GM12878 (cell line): ENCODE measurements at regions not wholly inside any gene's neighbourhood (a gene's known extent, or its start where the extent isn't known, plus 50 kb on each side); places are given as distances from the start of the nearest gene placed in this dataset.

Experiments used
- ATAC-seq: fragments of 200-7000 bp; cut with Tn5 transposase; 3 replicates; pipeline ENCODE4 v1.9.1; 2020; ENCODE audit warnings: mild to moderate bottlenecking, moderate library complexity
- BruUV-seq: library from RNA; stranded (reverse); fragments of 400-500 nt; replicated peaks from 2 replicates; lab custom pipeline; 2021; lab: Mats Ljungman, UMichigan
- CTCF ChIA-PET: fragments of 300-600 bp; sonication (Branson Sonifier 250); formaldehyde crosslinking; extraction: SDS; loops from one replicate; lab custom pipeline; 2021; ENCODE audit warnings: inconsistent platforms; lab: Yijun Ruan, JAX
- POLR2A ChIA-PET: fragments of 350-600 bp; formaldehyde crosslinking; extraction: SDS; loops from one replicate; lab custom pipeline; 2021; ENCODE audit warnings: inconsistent platforms; lab: Charles Lee
- RAD21 ChIA-PET: fragments of 300-600 bp; sonication (Branson Sonifier 250); formaldehyde crosslinking; loops from one replicate; lab custom pipeline; 2023; ENCODE audit warnings: antibody characterized with exemption; ENCODE audit not compliant: unreplicated experiment; lab: Charles Lee
- SMC1A ChIA-PET: fragments of 300-600 bp; sonication (Branson Sonifier 250); formaldehyde crosslinking; loops from one replicate; lab custom pipeline; 2023; ENCODE audit not compliant: unreplicated experiment, uncharacterized antibody; lab: Charles Lee
- DNase-seq: peaks from one replicate; pipeline ENCODE4 v3.0.0-alpha.2; 2011; ENCODE audit warnings: low read depth, low spot score
- FAIRE-seq: peaks from 3 replicates; lab custom pipeline; 2011; peaks lifted over from hg19 to GRCh38; lab: Jason Lieb, UNC
- H2AFZ ChIP-seq: 2 replicates; pipeline ENCODE4 v1.6.0; 2011; ENCODE audit warnings: low read depth, low read length, control low read depth; ENCODE audit not compliant: control insufficient read depth
- H3K27ac ChIP-seq: 2 replicates; pipeline ENCODE4 v1.5.1; 2011; ENCODE audit warnings: control low read depth; ENCODE audit not compliant: control insufficient read depth, insufficient read depth
- H3K27me3 ChIP-seq, 2 experiments: replicated peaks in 1 of 2; 2 replicates each; pipeline versions ENCODE4 v1.6.0 to v1.6.1; 2011; ENCODE audit warnings: low read length in 1 of 2; ENCODE audit not compliant: control insufficient read depth in 2 of 2, insufficient read depth in 2 of 2
- H3K36me3 ChIP-seq, 2 experiments: 2 replicates each; pipeline ENCODE4 v1.5.1; 2011; ENCODE audit warnings: low read length in 1 of 2; ENCODE audit not compliant: control insufficient read depth in 2 of 2, insufficient read depth in 2 of 2
- H3K4me1 ChIP-seq: 2 replicates; pipeline ENCODE4 v1.6.1; 2011; ENCODE audit warnings: mild to moderate bottlenecking, low read length, moderate library complexity, mixed read lengths; ENCODE audit not compliant: control insufficient read depth, insufficient read depth
- H3K4me2 ChIP-seq: 2 replicates; pipeline ENCODE4 v1.6.0; 2011; ENCODE audit warnings: control low read depth; ENCODE audit not compliant: control insufficient read depth, insufficient read depth
- H3K4me3 ChIP-seq: fragments of 200-600 bp; sonication (generic); 2 replicates; pipeline ENCODE4 v1.5.1; 2016
- H3K79me2 ChIP-seq: 2 replicates; pipeline ENCODE4 v1.6.0; 2011; ENCODE audit warnings: low read length; ENCODE audit not compliant: control insufficient read depth, insufficient read depth
- H3K9ac ChIP-seq: 2 replicates; pipeline ENCODE4 v1.8.0; 2011; ENCODE audit warnings: low read length, control low read depth, mixed read lengths; ENCODE audit not compliant: control insufficient read depth, insufficient read depth
- H3K9me3 ChIP-seq: replicated peaks from 3 replicates; pipeline ENCODE4 v1.5.1; 2011; ENCODE audit warnings: mild to moderate bottlenecking, low read length; ENCODE audit not compliant: control insufficient read depth, insufficient read depth
- H4K20me1 ChIP-seq: 2 replicates; pipeline ENCODE4 v1.6.0; 2011; ENCODE audit not compliant: control insufficient read depth, insufficient read depth
- BCL3 ChIP-seq: IDR thresholded peaks from 2 replicates; pipeline ENCODE4 v1.6.1; 2011; ENCODE audit warnings: borderline replicate concordance, low read depth, mild to moderate bottlenecking, moderate library complexity, low read length; ENCODE audit not compliant: insufficient read depth, poor library complexity, severe bottlenecking
- FOS ChIP-seq: IDR thresholded peaks from 3 replicates; pipeline ENCODE4 v1.6.1; 2011; ENCODE audit warnings: borderline replicate concordance; ENCODE audit not compliant: insufficient read length; ENCODE audit errors: extremely low read depth
- GABPA ChIP-seq: IDR thresholded peaks from 2 replicates; pipeline ENCODE4 v1.6.1; 2014; ENCODE audit warnings: antibody characterized with exemption, low read depth, mild to moderate bottlenecking, inconsistent platforms
- NFXL1 ChIP-seq: fragments of 450-650 bp; IDR thresholded peaks from 2 replicates; pipeline ENCODE4 v1.6.1; 2017; ENCODE audit warnings: antibody characterized with exemption, mild to moderate bottlenecking, borderline replicate concordance
- NRF1 ChIP-seq: conservative IDR thresholded peaks from 2 replicates; pipeline ENCODE4 v1.6.1; 2011; ENCODE audit warnings: mild to moderate bottlenecking, low read depth, low read length, improper control_type of control experiment
- PBX3 ChIP-seq: IDR thresholded peaks from 2 replicates; pipeline ENCODE4 v1.6.1; 2011; ENCODE audit warnings: mild to moderate bottlenecking, low read depth, low read length, moderate library complexity; ENCODE audit not compliant: insufficient replicate concordance
- POLR2A ChIP-seq: IDR thresholded peaks from 2 replicates; pipeline ENCODE4 v1.6.1; 2011; ENCODE audit warnings: low read depth, mild to moderate bottlenecking, low read length
- PRDM15 ChIP-seq: fragments of 450-650 bp; formaldehyde crosslinking; IDR thresholded peaks from 2 replicates; pipeline ENCODE4 v1.4.0; 2020; ENCODE audit warnings: mild to moderate bottlenecking, moderate library complexity
- TCF7 ChIP-seq: IDR thresholded peaks from 2 replicates; pipeline ENCODE4 v1.6.1; 2014; ENCODE audit warnings: antibody characterized with exemption, borderline replicate concordance
- WGBS: methylation state at CpG from one replicate; pipeline ENCODE4 v1.1.6; 2016; ENCODE audit warnings: low lambda C conversion rate; ENCODE audit not compliant: insufficient replicate concordance, insufficient coverage; ENCODE audit errors: missing lambda C conversion rate; 5-methylcytosine and 5-hydroxymethylcytosine counted together
- in situ Hi-C: fragments of 300-500 bp; cut with MboI; formaldehyde crosslinking; loops from 9 replicates; pipeline ENCODE4 v1.14.3; 2018; ENCODE audit warnings: mixed read lengths
- intact Hi-C: fragments of 100-400 bp; cut with micrococcal nuclease; formaldehyde crosslinking; loops from one replicate; pipeline ENCODE4 v1.14.2; 2022; ENCODE audit not compliant: unreplicated experiment

- in situ Hi-C loops (no loop called here), intact Hi-C loops (no loop called here)
- ATAC-seq (no peak), DNase-seq (no peak), FAIRE-seq (no peak)
- SMC1A ChIA-PET = no interaction called here
- H3K27ac ChIP-seq = no peak overlapping the region
- no peak overlapping the region for H3K9ac ChIP-seq
- POLR2A ChIA-PET = no interaction called here
- H2AFZ ChIP-seq = no peak overlapping the region
- H4K20me1 ChIP-seq = no peaks in the 10 kb centered on the region
- RAD21 ChIA-PET = no interaction called here
- CTCF ChIA-PET = no interaction called here
- H3K9me3 ChIP-seq = no peaks in the 10 kb centered on the region
- no peak for TF ChIP-seq TCF7
- H3K79me2 ChIP-seq = no peaks in the 10 kb centered on the region
- peaks cover 2 to 5% of the 10 kb centered on the region in 2 experiments; a peak in 2 of 4 replicates for H3K27me3 ChIP-seq
- no TSS peak for BruUV-seq
- no peak overlapping the region for H3K4me2 ChIP-seq
- WGBS = 77% methylated on average over 4 of the region's 4 CpGs
- H3K36me3 ChIP-seq = no peaks in the 10 kb centered on the region
- no peak overlapping the region for H3K4me3 ChIP-seq
- H3K4me1 ChIP-seq = no peaks in the 10 kb centered on the region
Measured at GRCh38 chr18:44586782-44587524, 93.7 kb upstream of the SETBP1 start.

- no TSS peak for BruUV-seq
- ATAC-seq = no peak
- DNase-seq = no peak
- no peak overlapping the region for H2AFZ ChIP-seq
- FAIRE-seq = no peak
- no peaks in the 10 kb centered on the region for H3K79me2 ChIP-seq
- intact Hi-C loops (no loop called here), in situ Hi-C loops (no loop called here)
- 0% methylated on average over 2 of the region's 2 CpGs for WGBS
- no peaks in the 10 kb centered on the region for H3K9me3 ChIP-seq
- POLR2A ChIA-PET = no interaction called here
- H3K4me1 ChIP-seq = no peaks in the 10 kb centered on the region
- no peak overlapping the region for H3K4me3 ChIP-seq
- CTCF ChIA-PET = interaction anchor here (1.6 kb wide), 1 partner anchor 9 kb away, joined by 11 read pairs; no protein-coding TSS in a partner anchor
- no peaks in the 10 kb centered on the region for H3K36me3 ChIP-seq
- RAD21 ChIA-PET = no interaction called here
- SMC1A ChIA-PET = interaction anchor here (1.0 kb wide), 1 partner anchor 10 kb away, joined by 6 read pairs; no protein-coding TSS in a partner anchor
- no peak overlapping the region for H3K4me2 ChIP-seq
- no peak overlapping the region for H3K27ac ChIP-seq
- peaks cover 2 to 5% of the 10 kb centered on the region in 2 experiments; a peak in 2 of 4 replicates for H3K27me3 ChIP-seq
- H4K20me1 ChIP-seq = no peaks in the 10 kb centered on the region
- no peak overlapping the region for H3K9ac ChIP-seq
- TF ChIP-seq FOS (no peak), PRDM15 (CRISPR knock-in tag) (no peak), PBX3 (no peak), NFXL1 (no peak), BCL3 (no peak), POLR2A (no peak), NRF1 (no peak), GABPA (no peak)
Measured at GRCh38 chr18:44588508-44588907, 92.2 kb upstream of the SETBP1 start.
